GM12892 (cell line): ENCODE measurements at regions not wholly inside any gene's neighbourhood (a gene's known extent, or its start where the extent isn't known, plus 50 kb on each side); places are given as distances from the start of the nearest gene placed in this dataset.

Experiments
- POLR2A ChIP-seq: IDR thresholded peaks from 2 replicates; pipeline ENCODE4 v1.6.1; 2011; ENCODE audit warnings: low read depth, low read length, control low read depth
- POLR2AphosphoS5 ChIP-seq: IDR thresholded peaks from 2 replicates; pipeline ENCODE4 v1.6.1; 2011; ENCODE audit warnings: low read depth, low read length, control low read depth
- TAF1 ChIP-seq: IDR thresholded peaks from 2 replicates; pipeline ENCODE4 v1.6.1; 2011; ENCODE audit warnings: low read depth, mild to moderate bottlenecking, control low read depth, low read length, borderline replicate concordance

GRCh38 chr12:66767536-66767935 is 88.7 kb upstream of the GRIP1 start:
- no peak for TF ChIP-seq POLR2A
- no peak for TF ChIP-seq TAF1
- no peak for TF ChIP-seq POLR2AphosphoS5
